Activated naive CD4-positive, alpha-beta T cell treated with anti-CD3 and anti-CD28 coated beads, Interleukin-2, amount 50 U/mL, for 24 hours (primary cell): ENCODE measurements at regions not wholly inside any gene's neighbourhood (a gene's known extent, or its start where the extent isn't known, plus 50 kb on each side); places are given as distances from the start of the nearest gene placed in this dataset.
"Not testable (repeated sequence)": the region's sequence is repeated elsewhere in the genome, so short reads cannot be mapped to it uniquely, and the experiment has no call there.

Experiments
- H3K27ac Mint-ChIP-seq: one replicate; pipeline ENCODE4 v1.8.0; 2021; ENCODE audit warnings: mild to moderate bottlenecking, mixed read lengths
- H3K27me3 Mint-ChIP-seq: one replicate; pipeline ENCODE4 v1.8.0; 2021; ENCODE audit warnings: mixed read lengths
- H3K36me3 Mint-ChIP-seq: one replicate; pipeline ENCODE4 v1.8.0; 2021; ENCODE audit warnings: mixed read lengths
- H3K4me1 Mint-ChIP-seq: one replicate; pipeline ENCODE4 v1.8.0; 2021; ENCODE audit warnings: mixed read lengths
- H3K4me3 Mint-ChIP-seq: one replicate; pipeline ENCODE4 v1.8.0; 2021; ENCODE audit warnings: mild to moderate bottlenecking, mixed read lengths
- H3K9me3 Mint-ChIP-seq: one replicate; pipeline ENCODE4 v1.8.0; 2021; ENCODE audit warnings: mixed read lengths

DNA sequence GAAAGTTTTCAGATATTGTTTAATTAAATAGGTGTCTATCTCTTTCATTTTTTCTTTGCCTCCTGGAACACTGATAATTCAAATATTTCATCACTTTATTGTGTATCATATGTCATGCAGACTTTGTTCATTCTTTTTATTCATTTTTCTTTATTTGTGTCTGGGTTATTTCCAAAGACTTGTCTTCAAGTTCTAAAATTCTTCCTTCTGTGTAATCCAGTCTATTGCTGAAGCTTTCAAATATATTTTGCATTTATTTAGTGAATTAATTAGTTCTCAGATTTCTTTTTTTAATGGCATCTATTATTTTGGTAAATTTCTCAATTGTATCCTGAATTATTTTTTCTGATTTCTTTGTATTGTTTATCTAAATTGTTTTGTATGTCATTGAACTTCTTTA lies 70.1 kb downstream of the ZNF330 start:
- Mint-ChIP-seq H3K9me3 (peaks cover 21% of the 10 kb centered on the region), H3K36me3 (no peaks in the 10 kb centered on the region), H3K27me3 (peaks cover 14% of the 10 kb centered on the region), H3K4me1 (no peaks in the 10 kb centered on the region), H3K27ac (no peak overlapping the region), H3K4me3 (no peak overlapping the region)

DNA sequence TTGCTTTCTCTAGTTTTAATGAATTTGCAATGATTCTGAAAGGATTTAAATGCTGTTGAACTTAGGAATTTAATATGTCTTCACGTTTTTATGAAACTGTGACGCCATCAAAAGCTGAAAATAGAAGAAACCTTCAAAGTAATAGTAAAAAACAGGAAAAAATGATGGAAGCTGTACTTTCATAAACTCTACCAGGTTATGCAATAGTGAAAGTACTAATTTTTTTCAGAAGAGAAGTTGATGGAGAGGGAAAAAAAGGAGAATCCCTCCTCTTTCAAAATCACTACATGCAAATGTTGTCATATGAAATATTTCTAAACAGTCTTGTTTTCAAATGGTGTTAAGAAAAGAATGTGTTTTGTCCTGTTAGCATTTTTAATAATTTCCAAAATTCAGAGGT lies 73.6 kb downstream of the ZNF330 start:
- no peaks in the 10 kb centered on the region for H3K4me1 Mint-ChIP-seq
- no peaks in the 10 kb centered on the region for H3K36me3 Mint-ChIP-seq
- H3K9me3 Mint-ChIP-seq: peaks cover 13% of the 10 kb centered on the region
- H3K27ac Mint-ChIP-seq: no peak overlapping the region
- peaks cover 10% of the 10 kb centered on the region for H3K27me3 Mint-ChIP-seq
- H3K4me3 Mint-ChIP-seq: no peak overlapping the region

DNA sequence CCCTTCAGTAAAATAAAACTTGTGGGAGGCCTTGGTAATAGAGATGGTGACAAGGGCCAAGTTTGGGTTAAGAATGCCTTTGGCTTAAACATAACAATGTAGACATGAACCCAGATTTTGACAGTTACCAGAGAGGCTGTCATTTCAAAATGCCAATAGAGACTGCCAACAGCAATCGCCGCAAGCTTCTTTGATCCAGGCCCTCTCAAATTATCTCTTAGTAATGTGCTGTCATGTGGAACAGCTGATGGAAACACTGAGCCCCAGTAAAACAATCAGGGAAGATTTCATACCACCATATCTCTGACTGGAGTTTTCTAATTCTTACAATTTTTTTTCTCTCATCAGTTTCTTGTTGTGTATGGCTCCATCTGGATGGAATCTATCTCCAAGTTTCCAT lies 80.5 kb downstream of the ZNF330 start:
- Mint-ChIP-seq H3K36me3 (no peaks in the 10 kb centered on the region), H3K27ac (no peak overlapping the region), H3K27me3 (peaks cover 6% of the 10 kb centered on the region), H3K9me3 (no peaks in the 10 kb centered on the region), H3K4me1 (no peaks in the 10 kb centered on the region), H3K4me3 (no peak overlapping the region)

DNA sequence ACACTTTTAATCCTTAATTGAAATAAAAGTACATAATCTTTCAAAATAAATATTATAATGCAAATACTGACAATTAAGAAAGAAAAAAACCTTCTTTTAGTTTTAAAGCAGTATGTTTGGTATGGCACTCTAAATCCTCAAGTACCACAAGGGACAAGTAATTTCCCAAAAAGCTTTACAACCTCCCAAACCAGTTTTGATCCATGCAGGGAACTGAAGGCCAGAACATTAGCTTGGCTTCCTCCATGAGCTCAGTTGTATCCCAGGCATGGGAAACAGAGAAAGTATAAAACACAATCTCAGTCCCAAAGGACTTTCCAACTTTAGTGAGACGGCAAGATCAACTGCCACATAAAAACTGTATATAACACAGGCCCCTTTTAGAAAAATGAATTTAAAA lies 82.2 kb downstream of the ZNF330 start:
- H3K27ac Mint-ChIP-seq: no peak overlapping the region
- H3K36me3 Mint-ChIP-seq: no peaks in the 10 kb centered on the region
- peaks cover 8% of the 10 kb centered on the region for H3K27me3 Mint-ChIP-seq
- no peaks in the 10 kb centered on the region for H3K9me3 Mint-ChIP-seq
- no peaks in the 10 kb centered on the region for H3K4me1 Mint-ChIP-seq
- no peak overlapping the region for H3K4me3 Mint-ChIP-seq

DNA sequence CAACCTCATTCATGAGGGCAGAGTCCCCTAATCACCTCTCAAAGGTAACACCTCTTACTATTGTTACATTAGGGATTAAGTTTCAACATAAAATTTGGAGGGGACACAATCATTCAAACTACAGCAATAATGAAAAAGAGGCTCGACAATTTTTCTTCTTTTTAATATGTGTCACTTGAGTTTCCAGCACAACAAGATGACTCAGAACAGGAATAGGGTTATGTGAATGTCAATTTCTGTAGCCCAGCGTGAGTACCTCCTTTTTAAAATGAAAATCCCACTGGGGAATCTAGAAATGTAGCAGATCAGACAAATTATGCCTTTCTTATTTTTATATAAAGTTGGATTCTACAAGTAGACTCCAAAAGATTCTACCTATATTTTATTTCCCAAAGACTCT lies 83.7 kb downstream of the ZNF330 start:
- H3K4me3 Mint-ChIP-seq: no peak overlapping the region
- H3K27me3 Mint-ChIP-seq: peaks cover 8% of the 10 kb centered on the region
- H3K9me3 Mint-ChIP-seq: no peaks in the 10 kb centered on the region
- no peaks in the 10 kb centered on the region for H3K4me1 Mint-ChIP-seq
- H3K27ac Mint-ChIP-seq: no peak overlapping the region
- no peaks in the 10 kb centered on the region for H3K36me3 Mint-ChIP-seq

DNA sequence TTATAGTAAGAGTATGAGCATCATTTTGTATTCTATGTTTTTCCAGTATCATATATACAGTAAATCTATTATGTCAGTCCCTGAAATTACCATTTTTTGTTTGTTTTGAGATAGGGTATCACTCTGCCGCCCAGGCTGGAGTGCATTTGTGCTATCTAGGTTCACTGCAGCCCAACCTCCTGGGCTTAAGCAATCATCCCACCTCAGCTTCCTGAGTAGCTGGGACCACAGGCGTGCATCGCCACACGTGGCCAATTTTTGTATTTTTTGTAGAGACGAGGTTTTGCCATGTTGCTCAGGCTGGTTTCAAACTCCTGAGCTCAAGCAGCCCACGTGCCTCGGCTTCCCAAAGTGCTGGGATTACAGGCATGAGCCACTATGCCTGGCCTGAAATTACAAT lies 85.6 kb downstream of the ZNF330 start:
- Mint-ChIP-seq H3K4me3 (no peak overlapping the region), H3K9me3 (no peaks in the 10 kb centered on the region), H3K27ac (no peak overlapping the region), H3K27me3 (peaks cover 8% of the 10 kb centered on the region), H3K4me1 (no peaks in the 10 kb centered on the region), H3K36me3 (no peaks in the 10 kb centered on the region)

DNA sequence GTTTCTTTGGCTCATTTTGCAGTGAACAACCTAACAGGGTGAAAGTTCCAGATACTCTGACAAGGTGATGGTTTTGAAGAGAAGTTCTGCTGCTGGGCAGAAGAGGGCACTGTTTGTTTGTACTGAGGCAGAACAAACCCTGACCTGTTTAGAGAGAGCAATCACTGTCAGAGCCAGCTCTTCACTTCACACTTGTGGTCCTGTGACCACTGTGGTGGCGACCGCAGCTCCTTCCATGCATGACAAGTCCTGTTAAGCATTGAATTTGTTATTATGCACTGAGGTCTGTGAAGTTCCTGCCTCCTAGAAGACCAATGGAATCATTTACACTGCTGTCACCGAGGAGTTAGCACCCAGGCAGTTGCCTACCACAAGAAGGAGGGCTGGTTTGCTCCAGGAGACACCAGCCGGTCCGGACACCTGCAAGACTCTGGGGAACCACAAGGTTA lies 86.6 kb downstream of the ZNF330 start:
- Mint-ChIP-seq H3K4me3 (no peak overlapping the region), H3K27ac (no peak overlapping the region), H3K9me3 (no peaks in the 10 kb centered on the region), H3K36me3 (no peaks in the 10 kb centered on the region), H3K27me3 (peaks cover 8% of the 10 kb centered on the region), H3K4me1 (no peaks in the 10 kb centered on the region)

DNA sequence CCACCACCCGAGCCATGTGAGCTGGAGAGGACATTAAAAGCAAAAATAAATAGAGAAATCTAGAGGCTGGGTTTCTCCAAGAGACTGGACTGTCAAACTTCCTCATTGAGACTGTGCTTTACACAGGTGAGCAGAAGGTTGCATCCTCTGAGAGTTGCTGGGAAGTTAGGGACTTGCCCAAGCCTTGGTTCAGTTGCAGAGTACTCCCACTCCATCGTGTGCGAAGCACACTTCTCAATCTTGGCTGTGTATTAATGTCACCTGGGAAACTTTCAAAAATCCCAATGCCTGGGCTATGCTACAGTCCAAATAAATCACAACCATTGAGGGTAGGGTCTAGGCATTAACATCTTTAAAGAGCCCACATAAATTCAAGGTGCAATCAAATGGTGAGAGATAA lies 89.2 kb downstream of the ZNF330 start:
- H3K27me3 Mint-ChIP-seq: peaks cover 4% of the 10 kb centered on the region
- no peaks in the 10 kb centered on the region for H3K4me1 Mint-ChIP-seq
- H3K36me3 Mint-ChIP-seq: no peaks in the 10 kb centered on the region
- no peaks in the 10 kb centered on the region for H3K9me3 Mint-ChIP-seq
- H3K27ac Mint-ChIP-seq: no peak overlapping the region
- no peak overlapping the region for H3K4me3 Mint-ChIP-seq

DNA sequence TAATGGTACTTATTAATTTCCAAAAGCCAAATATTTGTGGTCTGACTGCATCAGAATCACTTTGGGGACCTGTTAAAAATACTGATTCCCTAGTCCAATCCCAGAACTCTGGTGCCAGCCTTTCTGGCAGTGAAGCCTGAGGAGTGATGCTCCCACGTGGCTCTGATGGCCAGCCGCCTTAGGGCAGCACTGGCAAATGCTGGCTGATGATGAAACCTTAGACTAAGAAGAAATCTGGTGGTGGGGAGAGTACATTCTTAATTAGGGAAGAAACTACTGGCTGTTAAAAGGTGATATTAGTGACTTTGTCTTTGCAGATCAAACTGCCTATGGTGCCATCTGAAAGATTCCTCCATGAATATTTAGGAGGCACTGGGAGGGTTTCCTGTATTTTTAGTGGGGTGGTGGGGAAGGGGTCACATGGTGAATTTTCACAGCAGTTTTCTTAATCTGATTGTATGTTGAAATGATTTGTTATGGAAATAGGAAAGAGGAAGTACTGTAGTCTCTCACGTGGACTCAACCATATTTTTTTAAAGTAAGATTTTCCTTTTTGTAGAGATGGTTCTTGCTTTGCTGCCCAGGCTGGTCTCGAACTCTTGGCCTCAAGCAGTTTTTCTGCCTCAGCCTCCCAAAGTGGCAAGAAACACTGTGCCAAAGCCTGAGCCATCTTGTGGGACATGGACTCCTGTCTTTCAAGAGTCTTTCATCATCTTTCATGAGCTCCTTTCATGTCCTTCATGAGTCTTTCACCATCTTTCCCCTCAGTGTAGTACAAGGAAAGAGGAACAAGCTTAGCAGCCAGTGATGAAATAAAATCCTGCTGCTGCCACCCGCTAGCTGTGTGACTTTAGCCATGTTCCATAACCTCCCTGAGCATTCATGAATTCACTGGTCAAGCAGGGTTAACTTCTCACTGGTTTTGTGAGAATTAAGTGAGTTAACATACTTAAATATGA lies 90.8 kb downstream of the ZNF330 start:
- H3K27me3 Mint-ChIP-seq: peaks cover 3% of the 10 kb centered on the region
- H3K36me3 Mint-ChIP-seq: no peaks in the 10 kb centered on the region
- H3K4me1 Mint-ChIP-seq: no peaks in the 10 kb centered on the region
- no peak overlapping the region for H3K4me3 Mint-ChIP-seq
- no peak overlapping the region for H3K27ac Mint-ChIP-seq
- H3K9me3 Mint-ChIP-seq: no peaks in the 10 kb centered on the region

DNA sequence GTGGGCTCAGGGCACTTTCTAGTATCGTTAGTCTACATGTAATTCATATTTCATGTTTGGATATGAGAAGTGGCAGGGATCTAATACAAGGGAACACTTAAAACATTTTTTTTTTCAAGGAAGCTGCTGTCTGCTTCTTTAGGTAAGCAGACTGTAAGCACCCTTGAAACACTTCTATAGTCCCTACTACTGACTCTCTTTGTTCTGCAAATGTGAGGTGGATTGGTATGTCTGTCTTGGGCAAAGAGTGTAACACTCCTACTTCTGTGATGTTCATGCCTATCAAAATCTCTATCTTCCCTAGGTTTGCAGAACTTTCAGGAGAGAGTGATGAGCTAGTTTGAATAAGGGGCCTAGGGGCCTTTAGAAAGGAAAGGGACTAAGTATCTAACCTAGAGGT lies 93.9 kb downstream of the ZNF330 start:
- Mint-ChIP-seq H3K36me3 (no peaks in the 10 kb centered on the region), H3K27ac (no peak overlapping the region), H3K27me3 (peaks cover 14% of the 10 kb centered on the region), H3K4me1 (no peaks in the 10 kb centered on the region), H3K9me3 (no peaks in the 10 kb centered on the region), H3K4me3 (no peak overlapping the region)

DNA sequence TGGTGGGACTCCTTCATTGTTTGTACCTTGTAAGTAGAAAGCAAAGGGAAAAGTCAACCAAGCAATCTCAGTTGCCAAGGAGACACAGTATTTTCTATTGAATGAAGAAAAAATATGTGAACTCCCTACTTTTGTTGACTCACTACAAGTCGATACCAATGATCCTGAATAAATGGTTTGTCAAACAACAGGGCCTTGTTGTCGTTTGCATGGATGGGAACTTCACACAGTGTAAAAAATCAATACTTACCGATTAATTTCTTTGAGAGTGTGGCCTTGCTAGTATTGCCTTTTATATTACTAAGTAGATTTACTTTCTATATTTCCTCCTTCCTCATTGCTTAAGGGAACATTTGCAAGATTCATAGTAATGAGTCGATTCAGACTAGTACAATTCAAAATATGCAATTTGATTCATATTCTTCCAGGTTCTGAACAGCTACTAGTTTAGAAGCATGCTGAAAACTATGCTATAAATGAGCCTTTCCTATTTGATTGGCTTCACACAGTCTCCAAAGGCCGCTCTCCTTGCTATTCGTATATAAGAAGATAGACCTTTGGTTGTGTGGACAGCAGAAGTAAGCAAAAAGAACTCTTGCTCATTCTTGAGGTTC lies 108.0 kb downstream of the ZNF330 start:
- no peaks in the 10 kb centered on the region for H3K4me1 Mint-ChIP-seq
- H3K27me3 Mint-ChIP-seq: peaks cover 29% of the 10 kb centered on the region
- H3K4me3 Mint-ChIP-seq: no peak overlapping the region
- H3K27ac Mint-ChIP-seq: no peak overlapping the region
- H3K36me3 Mint-ChIP-seq: no peaks in the 10 kb centered on the region
- no peaks in the 10 kb centered on the region for H3K9me3 Mint-ChIP-seq

DNA sequence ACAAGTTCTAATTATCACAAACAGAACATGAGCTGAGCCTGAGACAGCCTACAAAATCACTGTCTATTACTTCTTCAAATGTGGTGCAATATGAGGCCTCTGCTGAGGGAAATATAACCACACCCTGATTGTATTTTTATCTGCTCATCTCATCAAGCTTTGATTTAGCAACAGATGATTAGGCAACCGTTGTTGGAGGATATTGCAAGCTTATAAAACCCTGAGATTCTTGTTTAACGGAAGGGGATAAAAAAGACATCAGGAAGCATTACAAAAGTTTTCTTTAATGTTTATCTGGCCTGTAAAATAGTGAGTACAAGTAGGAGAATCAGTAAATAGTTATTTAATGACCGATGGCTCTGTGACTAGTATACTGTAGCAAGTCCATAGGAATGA lies 108.5 kb downstream of the ZNF330 start:
- H3K27ac Mint-ChIP-seq: no peak overlapping the region
- no peaks in the 10 kb centered on the region for H3K36me3 Mint-ChIP-seq
- H3K4me3 Mint-ChIP-seq: no peak overlapping the region
- no peaks in the 10 kb centered on the region for H3K9me3 Mint-ChIP-seq
- H3K27me3 Mint-ChIP-seq: peaks cover 30% of the 10 kb centered on the region
- H3K4me1 Mint-ChIP-seq: no peaks in the 10 kb centered on the region

DNA sequence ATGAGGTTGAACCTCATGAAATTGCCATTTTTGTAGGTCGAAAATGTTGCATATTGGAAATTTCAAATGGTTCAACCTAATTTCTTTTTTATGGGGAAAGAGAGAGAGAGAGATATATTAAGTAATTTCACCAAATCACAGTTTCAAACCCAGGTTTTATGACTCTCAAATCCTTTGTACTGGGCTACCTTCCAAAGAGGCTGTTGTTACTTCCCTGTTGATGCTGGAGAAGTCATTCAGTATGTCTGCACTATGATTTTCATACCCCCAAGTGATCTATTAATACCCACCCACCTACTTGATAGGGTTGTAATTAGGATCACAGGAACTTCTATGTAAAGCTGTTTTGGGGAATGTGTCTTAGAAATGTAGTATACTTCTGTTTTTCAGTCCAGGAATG lies 109.9 kb downstream of the ZNF330 start:
- Mint-ChIP-seq H3K27ac (no peak overlapping the region), H3K4me1 (no peaks in the 10 kb centered on the region), H3K36me3 (no peaks in the 10 kb centered on the region), H3K4me3 (no peak overlapping the region), H3K27me3 (peaks cover 30% of the 10 kb centered on the region), H3K9me3 (no peaks in the 10 kb centered on the region)

DNA sequence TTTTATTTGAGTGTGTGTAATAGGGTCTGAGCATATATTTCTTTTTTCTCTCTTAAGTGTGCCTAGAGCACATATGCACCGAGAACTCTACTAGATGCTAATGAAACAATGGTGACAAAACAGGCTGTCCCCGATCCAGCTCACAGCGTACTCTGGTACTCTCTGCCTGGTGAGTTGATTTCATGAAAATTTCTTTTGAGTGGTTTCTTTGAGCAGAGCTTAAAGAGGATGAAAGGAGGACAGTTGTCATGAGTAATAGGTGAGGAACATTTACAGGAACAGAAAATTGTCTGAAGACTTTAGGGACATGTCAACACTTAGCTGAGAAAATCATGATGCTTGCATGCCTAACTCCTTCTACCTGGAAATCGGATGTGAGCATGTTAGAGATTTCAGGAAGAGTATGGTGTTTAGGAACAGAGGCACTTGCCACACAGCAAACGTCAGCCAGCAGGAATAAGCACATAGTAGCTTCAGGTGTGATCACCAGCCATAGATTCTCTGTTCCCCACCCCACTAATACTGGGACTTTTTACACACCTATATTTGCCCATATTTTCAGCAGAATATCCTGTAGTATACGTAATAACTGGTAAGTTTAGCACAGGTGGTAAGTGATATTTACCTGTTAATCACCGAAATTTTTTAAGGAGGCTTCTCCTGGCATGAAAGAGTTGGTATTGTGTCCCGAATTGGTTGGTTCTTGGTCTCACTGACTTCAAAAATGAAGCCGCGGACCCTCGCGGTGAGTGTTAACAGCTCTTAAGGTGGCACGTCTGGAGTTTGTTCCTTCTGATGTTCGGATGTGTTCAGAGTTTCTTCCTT lies 111.1 kb downstream of the ZNF330 start:
- Mint-ChIP-seq H3K4me3 (no peak overlapping the region), H3K9me3 (no peaks in the 10 kb centered on the region), H3K27ac (no peak overlapping the region), H3K4me1 (no peaks in the 10 kb centered on the region), H3K27me3 (peaks cover 34% of the 10 kb centered on the region), H3K36me3 (no peaks in the 10 kb centered on the region)

DNA sequence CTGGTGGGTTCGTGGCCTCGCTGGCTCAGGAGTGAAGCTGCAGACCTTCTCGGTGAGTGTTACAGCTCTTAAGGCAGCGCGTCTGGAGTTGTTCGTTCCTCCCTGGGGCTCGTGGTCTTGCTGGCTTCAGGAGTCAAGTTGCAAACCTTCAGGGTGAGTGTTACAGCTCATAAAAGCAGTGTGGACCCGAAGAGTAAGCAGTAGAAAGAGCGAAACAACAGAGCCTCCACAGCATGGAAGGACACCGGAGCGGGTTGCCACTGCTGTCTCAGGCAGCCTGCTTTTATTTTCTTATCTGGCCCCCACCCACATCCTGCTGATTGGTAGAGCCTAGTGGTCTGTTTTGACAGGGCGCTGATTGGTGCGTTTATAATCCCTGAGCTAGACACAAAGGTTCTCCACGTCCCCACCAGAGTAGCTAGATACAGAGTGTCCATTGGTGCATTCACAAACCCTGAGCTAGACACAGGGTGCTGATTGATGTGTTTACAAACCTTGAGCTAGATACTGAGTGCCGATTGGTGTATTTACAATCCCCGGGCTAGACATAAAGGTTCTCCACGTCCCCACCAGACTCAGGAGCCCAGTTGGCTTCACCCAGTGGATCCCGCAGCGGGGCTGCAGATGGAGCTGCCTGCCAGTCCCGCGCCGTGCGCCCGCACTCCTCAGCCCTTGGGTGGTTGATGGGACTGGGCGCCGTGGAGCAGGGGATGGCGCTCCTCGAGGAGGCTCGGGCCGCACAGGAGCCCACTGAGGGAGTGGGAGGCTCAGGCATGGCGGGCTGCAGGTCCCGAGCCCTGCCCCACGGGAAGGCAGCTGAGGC lies 111.9 kb downstream of the ZNF330 start:
- H3K4me1 Mint-ChIP-seq, H3K27ac Mint-ChIP-seq, H3K36me3 Mint-ChIP-seq, H3K4me3 Mint-ChIP-seq, H3K9me3 Mint-ChIP-seq: not testable (repeated sequence)
- H3K27me3 Mint-ChIP-seq: peaks cover 34% of the 10 kb centered on the region
